Hepatocyte (in vitro differentiated cells): ENCODE measurements at regions not wholly inside any gene's neighbourhood (a gene's known extent, or its start where the extent isn't known, plus 50 kb on each side); places are given as distances from the start of the nearest gene placed in this dataset.

Experiments used
- EZH2phosphoT487 ChIP-seq: fragments of 200-600 bp; sonication (generic); IDR thresholded peaks from one replicate; pipeline ENCODE4 v1.6.1; 2018; ENCODE audit warnings: antibody characterized with exemption, mild to moderate bottlenecking, low read depth, moderate library complexity; ENCODE audit not compliant: unreplicated experiment, severe bottlenecking
- TF ChIP-seq, protein P1 (sequence below): fragments of 200-600 bp; sonication (generic); IDR thresholded peaks from 2 replicates; pipeline ENCODE4 v1.5.1; 2016; ENCODE audit warnings: antibody characterized with exemption, mild to moderate bottlenecking; ENCODE audit not compliant: poor library complexity

- TF ChIP-seq EZH2phosphoT487 = no peak
- TF ChIP-seq, protein P1, sequence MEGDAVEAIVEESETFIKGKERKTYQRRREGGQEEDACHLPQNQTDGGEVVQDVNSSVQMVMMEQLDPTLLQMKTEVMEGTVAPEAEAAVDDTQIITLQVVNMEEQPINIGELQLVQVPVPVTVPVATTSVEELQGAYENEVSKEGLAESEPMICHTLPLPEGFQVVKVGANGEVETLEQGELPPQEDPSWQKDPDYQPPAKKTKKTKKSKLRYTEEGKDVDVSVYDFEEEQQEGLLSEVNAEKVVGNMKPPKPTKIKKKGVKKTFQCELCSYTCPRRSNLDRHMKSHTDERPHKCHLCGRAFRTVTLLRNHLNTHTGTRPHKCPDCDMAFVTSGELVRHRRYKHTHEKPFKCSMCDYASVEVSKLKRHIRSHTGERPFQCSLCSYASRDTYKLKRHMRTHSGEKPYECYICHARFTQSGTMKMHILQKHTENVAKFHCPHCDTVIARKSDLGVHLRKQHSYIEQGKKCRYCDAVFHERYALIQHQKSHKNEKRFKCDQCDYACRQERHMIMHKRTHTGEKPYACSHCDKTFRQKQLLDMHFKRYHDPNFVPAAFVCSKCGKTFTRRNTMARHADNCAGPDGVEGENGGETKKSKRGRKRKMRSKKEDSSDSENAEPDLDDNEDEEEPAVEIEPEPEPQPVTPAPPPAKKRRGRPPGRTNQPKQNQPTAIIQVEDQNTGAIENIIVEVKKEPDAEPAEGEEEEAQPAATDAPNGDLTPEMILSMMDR = no peak
These were observed 200.1 kb upstream of the ZNF717 start for GRCh38 chr3:75985432-75985831.
